HG03520 (cell line): ENCODE measurements at regions not wholly inside any gene's neighbourhood (a gene's known extent, or its start where the extent isn't known, plus 50 kb on each side); places are given as distances from the start of the nearest gene placed in this dataset.
"Not testable (repeated sequence)": the region's sequence is repeated elsewhere in the genome, so short reads cannot be mapped to it uniquely, and the experiment has no call there.

Experiments used
- ATAC-seq: cut with Tn5 transposase; IDR thresholded peaks from one replicate; pipeline ENCODE4 v1.9.1; 2021; ENCODE audit warnings: mild to moderate bottlenecking, moderate library complexity; ENCODE audit not compliant: unreplicated experiment

GRCh38 chr11:109480251-109480650, 58.3 kb downstream of the C11orf87 start:
- ATAC-seq = no peak

GRCh38 chr11:109486129-109486528, 64.1 kb downstream of the C11orf87 start:
- ATAC-seq = no peak

DNA sequence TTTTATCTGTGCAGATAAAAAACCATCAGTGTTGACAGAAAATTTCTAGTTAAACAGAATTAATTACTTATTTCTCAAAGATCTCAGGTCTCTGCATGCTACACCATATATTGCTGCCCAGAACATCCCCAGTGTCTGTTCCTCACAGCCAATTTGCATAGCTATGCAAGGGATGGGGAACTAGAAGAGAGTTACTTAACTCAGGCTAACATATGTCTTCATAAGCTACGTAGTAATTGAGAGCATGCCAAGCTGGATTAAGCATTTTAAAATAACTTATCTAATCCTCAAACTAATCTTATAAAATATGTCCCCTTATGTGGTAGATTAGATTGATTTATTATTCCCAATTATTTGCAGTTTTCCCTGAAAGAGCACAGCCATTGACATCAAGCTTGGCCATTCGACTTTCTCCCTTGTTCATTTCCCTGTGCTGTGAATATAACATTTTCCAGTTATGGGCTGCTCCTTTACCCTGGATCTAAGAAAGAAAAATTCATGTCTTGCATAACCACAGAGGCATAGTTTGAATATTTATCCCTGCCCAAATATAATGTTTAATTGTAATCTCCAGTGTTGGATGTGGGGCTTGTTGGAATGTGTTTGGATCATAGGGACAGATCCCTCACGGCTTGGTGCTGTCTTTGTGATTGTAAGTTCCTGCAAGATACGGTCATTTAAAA, 69.1 kb downstream of the C11orf87 start:
- ATAC-seq = no peak

- ATAC-seq = no peak
Measured at GRCh38 chr11:109506115-109506514, 84.1 kb downstream of the C11orf87 start.

DNA sequence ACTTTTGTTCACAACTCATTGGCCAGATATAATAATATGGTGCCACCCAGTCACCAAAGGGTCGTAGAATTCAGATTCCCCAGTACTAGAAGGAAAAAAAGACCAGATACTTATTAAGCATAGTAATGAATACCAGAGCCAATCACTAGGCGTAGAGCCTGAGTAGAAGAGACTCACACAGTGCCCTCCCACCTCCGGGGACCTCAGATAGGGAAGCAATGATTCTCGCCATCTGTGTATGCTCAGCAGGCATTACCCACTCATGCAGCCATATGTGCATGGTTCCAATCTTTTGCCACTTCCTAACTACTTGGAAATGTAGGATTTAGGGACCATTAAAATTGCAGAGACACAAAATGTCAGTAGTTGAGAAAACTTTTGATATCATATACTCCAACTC, 85.3 kb downstream of the C11orf87 start:
- ATAC-seq = no peak

GRCh38 chr11:109507836-109508561, 86.0 kb downstream of the C11orf87 start:
- ATAC-seq = no peak

DNA sequence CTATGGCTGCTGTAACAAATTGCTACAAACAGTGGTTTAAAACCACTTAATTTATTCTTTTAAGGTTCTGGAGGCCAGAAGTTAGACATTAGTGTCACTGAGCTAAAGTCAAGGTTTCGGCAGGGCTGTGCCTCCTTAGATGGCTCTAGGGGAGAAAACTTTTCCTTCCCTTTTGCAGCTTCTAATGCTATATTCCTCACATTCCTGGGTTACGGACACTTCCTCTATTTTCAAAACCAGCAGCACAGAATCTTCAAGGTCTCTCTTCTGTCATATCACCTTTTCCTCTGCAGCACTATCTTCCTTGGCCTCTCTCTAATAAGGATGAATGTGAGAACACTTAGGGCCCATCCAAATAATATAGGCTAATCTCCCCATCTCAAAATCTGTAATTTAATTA, 87.0 kb downstream of the C11orf87 start:
- no peak for ATAC-seq

DNA sequence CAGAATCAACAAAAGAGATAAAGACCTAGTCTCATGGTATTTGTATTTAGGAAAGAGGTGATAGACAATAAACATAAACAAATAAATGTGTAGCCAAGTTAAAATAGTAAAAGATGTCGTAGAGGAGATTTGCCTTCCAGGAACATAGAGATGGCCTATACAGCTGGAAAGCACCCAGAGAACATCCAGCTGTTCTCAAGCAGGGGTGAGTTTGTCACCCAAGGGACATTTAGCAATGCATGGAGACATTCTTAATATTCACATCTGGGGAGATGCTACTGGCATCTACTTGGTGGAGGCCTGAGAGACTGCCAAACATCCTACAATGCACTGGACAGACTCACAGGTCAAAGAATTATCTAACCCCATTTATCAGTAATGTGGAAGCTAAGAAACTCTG, 88.3 kb downstream of the C11orf87 start:
- ATAC-seq = no peak

- ATAC-seq = no peak
Measured at GRCh38 chr11:109511598-109511997, 89.6 kb downstream of the C11orf87 start.

DNA sequence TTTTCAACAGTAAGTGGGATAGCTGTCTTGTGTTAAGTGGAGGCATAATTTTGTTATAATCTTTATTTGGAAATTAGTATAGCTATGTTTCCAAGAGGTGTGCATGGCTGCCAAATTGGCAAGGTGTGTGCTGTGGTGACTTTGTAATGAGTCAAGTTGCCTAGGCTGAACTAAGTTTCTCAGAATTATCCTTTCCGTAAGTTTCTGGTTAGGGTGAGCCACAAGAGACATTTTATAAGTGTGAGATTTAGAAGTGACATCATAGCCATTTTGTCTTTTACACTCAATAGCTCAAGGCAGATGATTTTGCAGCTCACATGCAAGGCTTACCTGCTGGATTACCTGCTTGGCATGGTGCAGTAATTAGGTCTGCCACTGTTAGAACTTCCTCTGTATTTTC, 90.3 kb downstream of the C11orf87 start:
- no peak for ATAC-seq

GRCh38 chr11:109512680-109513079, 90.7 kb downstream of the C11orf87 start:
- no peak for ATAC-seq

DNA sequence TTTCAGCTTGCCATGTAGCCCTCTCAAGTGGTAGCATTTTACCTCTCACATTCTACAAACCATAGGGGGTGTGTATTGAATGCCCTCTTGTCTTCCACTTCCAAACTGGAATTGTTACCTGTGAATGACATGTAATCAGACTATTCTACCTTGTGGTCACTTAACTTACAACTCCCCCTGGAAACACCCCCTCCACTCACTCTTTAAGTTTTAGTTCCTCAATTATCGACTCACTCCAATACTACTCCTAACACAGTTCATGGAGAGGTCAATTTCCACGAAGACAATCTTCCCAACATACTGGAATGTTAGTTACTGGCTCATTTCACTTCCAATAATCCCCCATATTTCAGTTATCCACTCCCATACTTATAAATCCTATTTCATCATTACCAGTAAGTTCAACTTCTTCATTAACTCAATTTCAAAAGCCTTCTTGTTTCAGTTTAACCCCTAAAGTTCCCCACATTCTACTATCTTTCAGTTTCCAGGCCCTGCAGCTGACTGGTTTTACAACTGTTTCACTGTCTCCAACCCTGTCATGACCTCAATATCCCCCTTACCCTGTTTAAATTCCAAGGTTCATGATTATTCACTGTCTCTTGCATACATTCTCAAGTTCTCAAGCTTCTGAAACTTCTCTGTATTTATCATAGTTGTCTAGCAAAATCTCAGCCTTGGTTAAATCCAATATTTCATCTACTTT, 92.5 kb downstream of the C11orf87 start:
- ATAC-seq = no peak

DNA sequence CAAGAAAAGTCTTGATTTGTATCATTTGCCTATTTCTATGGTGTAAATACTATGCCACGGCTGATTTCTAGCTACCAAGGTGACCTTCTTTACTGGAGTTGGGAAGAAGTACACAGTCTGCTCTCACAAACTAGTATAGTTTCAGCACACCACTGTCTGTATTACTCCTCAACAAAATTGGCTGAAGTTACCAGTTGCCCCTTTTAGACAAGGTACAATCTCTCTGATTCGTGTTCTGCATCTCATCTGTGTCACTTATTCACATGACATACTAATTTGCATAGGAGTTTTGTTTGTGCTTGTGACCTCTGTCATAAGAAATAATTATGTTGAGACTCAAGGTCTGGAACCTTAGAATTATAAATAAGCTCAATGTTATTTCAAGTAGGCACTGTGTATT, 97.3 kb downstream of the C11orf87 start:
- ATAC-seq = no peak

- no peak for ATAC-seq
Measured at GRCh38 chr11:109521571-109522086, 99.6 kb downstream of the C11orf87 start.

DNA sequence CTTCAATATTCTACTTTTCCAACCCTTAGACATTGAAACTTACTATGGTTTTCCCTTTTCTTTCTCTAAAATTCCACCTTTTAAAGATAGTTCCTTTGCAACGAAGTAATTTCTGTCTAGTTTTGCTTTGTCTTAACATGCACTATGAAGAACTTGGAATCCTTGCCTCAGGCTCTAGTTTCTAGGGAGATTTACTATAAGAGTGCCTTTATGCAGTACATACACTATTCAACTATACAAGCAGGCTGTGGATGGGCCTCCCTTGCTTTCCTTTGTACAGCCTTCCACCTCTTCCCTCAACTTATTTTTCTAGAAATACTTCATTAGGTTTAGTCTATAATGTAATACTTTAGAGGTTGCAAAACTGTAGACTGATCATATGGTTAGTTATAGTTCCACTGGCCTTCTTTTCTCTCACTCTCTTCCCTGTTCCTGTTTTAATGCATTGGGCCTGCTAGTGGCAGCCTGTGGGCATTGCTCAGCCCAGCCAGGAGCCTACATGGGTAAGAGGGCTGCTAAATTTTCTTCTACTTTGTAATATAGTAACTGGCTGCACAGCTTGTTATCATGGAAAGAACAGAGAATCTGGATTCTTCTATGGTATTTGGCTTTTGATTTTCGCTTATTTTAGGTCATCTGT, 100.2 kb downstream of the C11orf87 start:
- no peak for ATAC-seq

- not testable (repeated sequence) for ATAC-seq
Measured at GRCh38 chr11:109525636-109526035, 103.6 kb downstream of the C11orf87 start.

DNA sequence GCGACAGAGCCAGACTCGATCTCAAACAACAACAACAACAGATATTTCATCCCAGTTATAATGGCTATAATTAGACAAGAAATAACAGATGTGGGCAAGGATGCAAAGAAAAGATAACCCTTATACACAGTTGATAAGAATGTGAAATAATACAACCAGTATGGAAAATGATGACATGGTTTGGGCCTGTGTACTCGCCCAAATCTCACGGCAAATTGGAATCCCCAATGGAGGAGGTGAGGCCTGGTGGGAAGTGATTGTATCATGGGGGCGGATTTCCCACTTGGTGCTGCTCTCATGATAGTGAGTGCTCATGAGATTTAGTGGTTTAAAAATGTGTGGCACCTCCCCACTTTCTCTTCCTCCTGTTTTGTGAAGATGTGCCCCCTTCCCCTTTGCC, 104.1 kb downstream of the C11orf87 start:
- no peak for ATAC-seq

- no peak for ATAC-seq
Measured at GRCh38 chr11:109526931-109527330, 104.9 kb downstream of the C11orf87 start.

DNA sequence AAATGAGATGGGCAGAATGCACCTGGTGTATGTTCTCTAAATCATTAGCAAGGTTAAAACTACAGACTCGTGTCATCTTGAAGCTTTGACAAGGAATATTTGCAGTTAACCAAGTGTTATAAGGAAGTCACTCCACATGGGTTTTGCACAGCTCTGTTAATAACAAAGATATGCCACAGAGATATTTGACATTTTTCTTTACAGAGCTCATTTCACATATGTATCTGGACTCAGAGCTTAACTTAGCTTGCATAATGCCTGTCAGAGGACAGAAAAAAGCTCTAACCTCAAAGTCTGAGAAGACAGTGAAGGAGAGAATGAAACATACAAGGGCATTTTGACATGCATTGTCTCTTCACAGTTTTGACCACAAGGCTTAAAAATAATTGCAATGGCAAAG, 105.5 kb downstream of the C11orf87 start:
- no peak for ATAC-seq

- ATAC-seq = no peak
Measured at GRCh38 chr11:109547356-109548027, 125.5 kb downstream of the C11orf87 start.

- no peak for ATAC-seq
Measured at GRCh38 chr11:109552376-109552775, 130.4 kb downstream of the C11orf87 start.
